CD4-positive, alpha-beta T cell treated with Interleukin-4 for 1 hour (primary cell): ENCODE measurements at regions not wholly inside any gene's neighbourhood (a gene's known extent, or its start where the extent isn't known, plus 50 kb on each side); places are given as distances from the start of the nearest gene placed in this dataset.

Experiments used
- DNase-seq, 2 donors: peaks; one replicate each; pipeline ENCODE4 v3.0.0-alpha.2; 2020 to 2022

DNA sequence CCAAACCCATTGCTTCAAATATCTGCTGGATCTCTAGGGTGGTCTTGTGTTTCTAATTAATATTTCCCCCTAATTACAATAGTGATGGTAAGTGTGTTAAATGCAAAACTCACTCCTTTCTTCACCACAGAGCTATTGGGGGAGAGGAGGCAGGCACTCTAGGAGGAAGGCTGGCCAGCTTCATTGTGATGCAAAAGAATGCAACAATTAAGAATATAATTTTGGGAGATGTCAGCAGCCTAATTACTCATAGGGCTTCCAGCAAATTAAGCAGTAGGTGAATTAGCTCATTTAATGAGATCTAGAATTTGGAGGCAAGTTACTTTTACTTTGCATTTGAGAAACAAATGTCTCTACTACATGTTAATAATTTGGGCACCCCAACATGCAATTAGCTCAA lies 560.4 kb upstream of the DAB1 start:
- no peak for DNase-seq

DNA sequence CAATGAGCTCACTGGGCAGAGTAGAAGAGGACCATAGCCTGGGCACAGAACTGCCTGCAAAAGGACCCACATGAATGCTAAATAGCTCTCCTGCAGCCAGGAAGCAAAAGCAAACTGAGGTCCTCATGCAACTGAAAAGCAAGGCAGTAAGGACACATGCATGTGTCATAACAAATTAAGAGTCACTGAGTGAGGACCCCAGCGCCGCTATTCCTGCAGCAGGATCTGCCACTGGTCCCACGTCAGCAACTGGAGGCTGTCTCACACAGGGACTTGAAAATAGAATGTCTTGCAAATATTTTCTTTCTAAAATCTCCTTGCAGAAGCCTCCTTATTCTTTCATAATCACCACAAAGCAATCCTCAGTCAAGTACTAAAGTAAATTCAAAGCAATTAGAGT lies 559.6 kb upstream of the DAB1 start:
- no peak for DNase-seq

DNA sequence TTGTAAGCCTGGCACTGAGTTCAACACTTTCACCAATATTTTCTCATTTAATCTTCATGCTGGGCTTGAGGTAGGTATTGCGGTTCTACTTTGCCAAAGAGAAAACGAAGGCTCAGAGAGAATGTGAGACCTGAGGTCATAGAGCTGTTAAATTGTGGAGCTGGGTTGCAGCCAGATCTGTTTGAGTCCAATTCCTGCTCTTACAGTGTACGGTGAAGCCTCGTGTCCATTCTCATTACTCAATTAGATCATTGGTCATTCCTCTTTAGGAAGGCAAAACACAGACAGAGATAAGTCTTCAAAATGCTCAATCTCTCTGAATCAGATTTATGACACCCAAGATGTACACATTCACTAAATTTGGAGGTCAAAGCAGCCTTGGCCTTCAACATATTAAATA lies 559.0 kb upstream of the DAB1 start:
- DNase-seq, result no peak

DNA sequence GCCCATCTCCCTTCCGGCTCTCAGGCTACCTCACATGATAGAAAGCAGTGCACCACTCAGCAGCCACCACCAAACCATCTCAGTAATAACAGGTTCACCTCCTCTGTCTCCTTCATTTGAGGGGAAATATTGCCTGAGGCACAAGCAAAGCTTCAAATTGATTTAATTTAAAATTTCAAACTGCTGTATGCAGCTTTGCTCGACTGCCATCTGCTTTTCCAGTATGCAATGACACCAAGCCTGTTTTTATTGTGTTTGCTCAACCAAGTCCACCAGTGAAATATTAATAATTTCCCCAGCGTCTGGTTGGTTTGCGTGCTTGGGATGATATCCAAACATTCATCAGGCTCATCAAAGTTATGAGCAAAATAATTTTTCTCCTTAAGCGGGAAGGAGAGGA lies 552.4 kb upstream of the DAB1 start:
- no peak for DNase-seq

DNA sequence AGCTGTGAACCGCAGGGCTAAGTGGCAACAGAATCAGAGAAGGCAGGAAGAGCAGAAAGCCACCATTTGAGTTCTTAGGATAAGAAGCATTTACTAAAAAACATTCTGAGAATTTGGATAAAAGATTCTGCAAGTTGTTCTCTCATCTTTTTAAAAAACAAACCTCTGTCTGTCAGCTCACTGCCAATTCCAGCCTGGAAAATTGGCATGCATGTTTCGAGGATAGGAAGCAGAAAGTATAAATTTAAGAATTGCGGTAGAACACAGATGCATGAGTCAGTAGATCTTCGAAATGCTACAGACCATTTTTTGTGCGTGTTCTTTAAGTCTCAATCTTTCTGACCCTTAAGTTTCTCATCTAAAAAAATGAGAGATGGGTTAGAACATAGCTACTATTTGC lies 544.5 kb upstream of the DAB1 start:
- DNase-seq, result no peak

DNA sequence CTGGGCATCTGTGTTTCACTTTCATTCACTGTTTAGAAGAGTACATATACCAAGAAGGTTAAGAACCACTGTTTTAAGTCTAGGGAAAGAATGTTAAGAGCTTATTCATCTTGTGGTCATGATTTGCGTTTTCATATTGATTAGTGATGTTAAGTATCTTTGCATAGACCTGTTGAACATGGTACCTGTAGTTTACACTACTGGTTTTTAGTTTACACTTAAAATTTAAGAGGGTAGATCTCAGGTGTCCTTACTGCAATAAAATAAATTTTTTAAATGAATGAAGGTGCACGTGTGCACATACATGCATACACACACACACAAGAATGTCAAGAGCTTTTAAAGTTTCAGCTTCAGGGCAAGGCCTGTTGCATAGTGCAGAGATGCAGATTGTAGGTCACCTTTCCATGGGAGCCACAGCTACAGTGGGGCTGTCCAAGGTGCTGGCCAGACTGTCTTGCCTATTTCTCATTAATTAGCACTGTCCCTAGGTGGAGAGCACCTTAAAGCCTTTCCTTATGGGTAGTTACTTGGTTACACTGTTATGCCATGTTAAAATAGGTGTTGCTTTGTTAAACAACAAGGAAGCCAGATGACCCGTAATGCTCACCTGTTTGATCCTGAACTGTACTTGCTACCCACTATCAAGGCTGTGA lies 543.0 kb upstream of the DAB1 start:
- DNase-seq, result no peak

DNA sequence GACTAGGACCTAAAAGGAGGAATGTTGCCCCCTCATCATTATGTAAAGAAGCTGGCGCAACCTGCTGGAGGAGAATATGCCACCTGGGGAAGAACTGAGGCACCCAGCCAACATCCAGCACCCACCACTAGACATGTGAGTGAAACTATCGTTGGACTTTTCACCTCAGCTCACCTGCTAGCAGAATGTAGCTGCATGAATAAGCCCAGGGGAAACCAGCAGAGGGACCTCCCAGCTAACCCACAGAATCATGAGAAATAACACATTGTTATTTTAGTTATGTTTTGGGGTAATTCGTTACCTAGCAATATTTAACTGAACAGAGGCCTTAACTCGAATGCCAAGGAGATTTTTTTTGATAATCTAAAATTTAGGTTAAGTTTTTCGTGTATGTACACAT lies 542.5 kb upstream of the DAB1 start:
- DNase-seq, result no peak

DNA sequence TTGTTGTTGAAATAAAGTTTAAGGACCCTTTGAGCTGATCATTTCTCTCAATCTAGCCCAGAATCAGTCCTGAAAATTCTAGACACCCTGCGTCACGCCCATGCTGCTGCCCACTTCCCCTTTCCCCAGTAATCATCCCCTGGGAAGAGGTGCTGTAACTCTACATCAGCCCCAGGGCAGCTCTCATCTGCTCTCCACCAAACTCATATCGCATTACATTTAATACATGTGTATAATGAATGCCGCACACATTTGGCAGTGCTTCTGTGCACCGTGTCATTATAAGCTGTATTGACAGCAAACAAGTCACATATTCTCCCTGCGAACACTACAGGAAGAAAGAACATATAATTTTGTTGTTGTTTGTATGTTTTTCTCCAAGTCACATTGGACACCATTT lies 539.7 kb upstream of the DAB1 start:
- DNase-seq, result no peak

DNA sequence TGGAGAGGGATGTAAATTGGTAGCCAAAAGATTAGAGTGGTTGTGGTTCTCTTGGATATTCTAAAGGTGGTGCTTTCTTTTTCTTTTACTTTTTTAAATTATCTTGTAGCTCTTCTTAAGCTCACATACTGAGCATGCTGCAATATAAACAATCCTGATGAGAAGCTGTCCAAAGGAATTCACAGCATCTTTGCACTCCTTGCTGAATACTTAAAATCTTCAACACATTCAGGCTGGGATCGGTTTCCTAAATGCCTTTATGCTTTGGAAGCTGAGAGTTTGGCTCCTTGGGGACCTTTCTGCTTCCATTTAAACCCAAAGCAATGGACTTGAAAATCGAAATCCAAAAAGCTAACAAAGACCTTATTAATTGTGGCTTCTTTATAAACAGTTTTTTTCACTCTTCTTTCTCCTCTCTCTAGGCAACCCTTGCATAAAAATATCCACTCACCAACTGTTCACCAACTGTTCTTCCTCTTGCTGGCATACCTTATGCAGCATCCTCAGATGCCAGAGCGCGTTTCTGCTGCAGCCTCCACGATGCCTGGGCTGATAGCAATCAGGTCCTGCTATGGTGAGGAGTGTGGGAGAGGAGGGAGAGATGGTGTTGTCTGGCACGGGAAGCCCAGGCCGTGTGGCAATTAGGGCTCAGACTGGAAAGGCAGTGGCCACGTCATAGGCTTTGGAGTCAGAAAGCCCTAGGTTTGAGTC lies 535.8 kb upstream of the DAB1 start:
- no peak for DNase-seq

DNA sequence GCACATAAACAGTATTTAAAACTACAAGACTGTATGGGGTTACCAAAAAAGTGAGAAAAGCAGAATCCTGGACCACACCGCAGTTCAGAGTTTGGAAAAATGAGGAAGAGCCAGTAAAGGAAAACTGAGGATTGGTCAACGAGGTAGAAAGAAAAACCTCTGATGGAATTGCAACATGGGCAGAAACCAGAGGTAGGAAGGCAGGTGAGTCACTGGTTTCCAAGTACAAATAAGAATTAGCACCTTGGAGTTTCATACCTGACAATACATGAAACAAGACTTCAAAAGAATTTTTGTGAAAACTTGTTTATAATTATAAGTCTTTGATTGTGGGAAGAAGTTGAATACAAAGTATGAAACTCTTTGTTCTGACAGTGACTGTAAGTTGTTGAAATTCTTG lies 533.7 kb upstream of the DAB1 start:
- no peak for DNase-seq

DNA sequence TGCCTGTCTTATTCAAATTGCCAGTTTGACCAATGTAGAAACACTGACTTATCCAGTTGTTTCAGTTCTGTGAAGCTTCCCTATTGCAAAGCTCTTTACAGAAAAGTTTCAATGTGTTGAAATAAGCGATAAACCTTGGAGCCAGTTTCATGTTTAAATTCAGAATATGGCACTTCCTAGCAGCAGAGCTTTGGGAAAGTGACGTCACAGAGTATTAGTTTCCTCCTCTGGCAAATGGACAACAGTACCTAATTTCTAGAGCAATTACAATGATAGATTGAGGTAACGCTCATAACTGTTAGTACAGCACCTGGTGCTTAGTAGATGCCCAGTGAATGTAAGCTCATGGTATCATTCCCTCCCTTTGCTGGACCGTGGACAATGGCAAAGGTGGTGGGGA lies 527.5 kb upstream of the DAB1 start:
- no peak for DNase-seq

DNA sequence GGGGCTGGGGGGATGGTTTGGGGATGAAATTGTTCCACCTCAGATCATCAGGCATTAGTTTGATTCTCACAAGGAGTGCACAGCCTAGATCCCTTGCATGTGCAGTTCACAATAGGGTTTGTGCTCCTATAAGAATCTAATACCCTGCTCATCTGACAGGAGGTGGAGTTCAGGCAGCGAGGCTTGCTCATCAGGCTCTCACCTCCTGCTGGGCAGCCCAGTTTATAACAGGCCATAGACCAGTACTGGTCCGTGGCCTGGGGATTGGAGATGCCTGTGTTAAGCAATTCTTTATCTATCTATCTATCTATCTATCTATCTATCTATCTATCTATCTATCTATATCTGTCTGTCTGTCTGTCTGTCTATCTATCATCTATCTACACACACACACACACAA lies 525.3 kb upstream of the DAB1 start:
- DNase-seq, result no peak

DNA sequence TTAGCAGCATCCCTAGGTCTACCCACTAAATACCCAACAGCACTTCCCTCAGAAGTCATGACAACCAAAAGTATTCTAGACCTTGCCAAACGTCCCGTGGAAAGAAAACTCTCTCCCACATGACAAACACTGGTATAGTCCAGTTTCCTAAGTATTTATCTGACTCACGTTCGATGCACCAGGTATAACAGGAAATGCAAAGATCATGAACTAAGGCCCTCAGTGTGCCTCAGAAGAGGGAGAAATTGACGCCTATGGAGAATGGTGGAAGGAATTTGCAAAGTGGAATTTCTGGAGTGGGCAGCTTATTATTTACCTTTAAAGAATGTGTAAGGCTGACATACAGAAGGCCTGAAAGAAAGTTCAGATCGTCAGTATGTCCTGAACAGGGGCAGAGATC lies 523.6 kb upstream of the DAB1 start:
- no peak for DNase-seq

DNA sequence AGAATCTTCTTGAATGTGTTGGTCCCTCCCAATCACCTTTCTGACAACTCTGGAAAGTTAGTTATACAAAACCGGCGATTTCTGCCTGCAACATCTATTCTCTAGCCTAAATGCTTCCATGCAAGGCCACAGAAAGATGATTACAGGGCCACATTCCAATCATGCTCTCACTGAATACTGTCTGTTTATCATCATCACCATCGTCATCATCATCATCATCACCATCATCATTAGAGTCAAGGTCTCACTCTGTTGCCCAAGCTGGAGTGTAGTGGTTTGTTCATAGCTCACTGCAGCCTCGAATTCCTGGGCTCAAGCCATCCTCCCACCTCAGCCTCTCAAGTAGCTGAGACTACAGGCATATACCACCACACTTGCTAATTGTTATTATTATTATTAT lies 521.2 kb upstream of the DAB1 start:
- no peak for DNase-seq

DNA sequence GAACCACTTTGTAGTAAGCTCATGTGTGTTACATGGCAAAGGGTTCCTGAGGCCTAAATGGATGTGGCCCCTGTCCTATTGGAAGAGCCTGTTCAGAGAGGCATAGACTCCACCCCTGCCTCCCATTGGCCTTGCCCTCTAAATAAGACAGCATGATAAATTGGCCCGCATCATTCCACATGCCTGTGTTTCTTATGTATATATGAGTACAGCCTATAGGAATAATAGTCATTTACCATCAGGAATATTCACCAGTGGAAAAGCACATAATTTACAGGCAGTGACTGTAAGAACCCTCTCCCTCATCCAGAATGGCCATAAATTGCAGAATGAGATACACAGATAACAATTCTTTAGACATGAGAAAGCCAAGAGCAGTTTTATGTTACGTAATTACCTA lies 519.5 kb upstream of the DAB1 start:
- DNase-seq, result no peak

DNA sequence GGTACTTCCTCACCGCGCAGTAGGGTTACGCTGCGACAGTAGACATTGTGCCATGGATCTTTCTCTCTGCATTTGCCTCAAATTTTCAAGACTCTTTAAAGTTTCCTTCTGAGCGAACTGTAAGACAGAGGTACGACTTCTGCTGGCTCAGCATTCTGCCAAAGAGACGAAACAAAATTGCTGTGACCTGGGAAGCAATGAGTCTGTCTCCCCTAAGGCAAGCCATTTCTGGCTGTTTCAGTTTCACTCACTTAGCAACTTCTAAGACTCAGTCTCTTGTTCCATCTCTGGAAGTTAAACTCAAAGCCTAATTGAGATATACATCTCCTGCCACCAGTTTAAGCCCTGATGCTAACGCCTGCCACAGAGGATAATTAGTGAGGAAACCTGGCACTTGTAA lies 510.9 kb upstream of the DAB1 start:
- DNase-seq, result no peak

DNA sequence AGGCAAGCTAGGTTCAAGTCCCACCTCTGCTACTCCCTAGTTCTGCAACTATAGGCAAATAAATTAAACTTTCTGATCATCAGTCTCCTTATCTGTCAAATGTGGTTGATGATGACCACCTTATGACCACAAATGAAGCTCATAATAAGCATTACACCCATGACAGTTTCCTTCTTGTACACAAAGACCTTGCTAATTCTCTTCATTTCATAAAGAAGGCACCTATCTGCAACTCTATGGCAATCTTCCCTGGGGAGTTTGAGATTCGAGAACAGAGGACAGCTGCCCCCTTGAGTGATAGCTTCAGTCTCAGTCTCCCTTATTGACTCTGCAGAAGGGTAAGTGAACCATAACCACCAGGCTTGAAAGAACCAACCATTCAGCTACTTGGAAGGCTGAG lies 503.1 kb upstream of the DAB1 start:
- no peak for DNase-seq

DNA sequence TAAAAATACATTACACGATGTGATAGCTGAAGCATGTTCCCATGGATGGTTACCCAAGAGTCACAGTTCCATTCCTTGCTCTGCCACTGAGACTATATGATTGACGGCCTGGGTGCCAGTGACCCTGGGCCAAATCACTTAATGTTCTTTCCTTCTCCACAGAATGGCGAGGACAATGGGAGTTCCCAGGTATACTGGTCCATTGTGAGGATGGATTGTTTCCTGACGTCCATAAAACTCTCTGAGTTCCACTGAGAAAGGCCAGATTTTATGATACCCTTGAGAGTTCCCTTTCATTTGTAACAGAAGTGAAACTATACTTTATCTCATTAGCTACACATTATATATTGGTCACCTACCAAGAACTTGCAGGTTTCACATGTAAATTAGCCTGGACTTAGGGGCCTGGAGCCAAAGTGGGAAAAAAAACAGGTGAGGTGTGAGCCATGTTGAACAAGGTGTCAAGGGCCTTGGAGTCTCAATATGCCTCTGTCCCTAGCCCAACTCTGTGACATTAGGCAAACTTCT lies 502.2 kb upstream of the DAB1 start:
- DNase-seq, result no peak

DNA sequence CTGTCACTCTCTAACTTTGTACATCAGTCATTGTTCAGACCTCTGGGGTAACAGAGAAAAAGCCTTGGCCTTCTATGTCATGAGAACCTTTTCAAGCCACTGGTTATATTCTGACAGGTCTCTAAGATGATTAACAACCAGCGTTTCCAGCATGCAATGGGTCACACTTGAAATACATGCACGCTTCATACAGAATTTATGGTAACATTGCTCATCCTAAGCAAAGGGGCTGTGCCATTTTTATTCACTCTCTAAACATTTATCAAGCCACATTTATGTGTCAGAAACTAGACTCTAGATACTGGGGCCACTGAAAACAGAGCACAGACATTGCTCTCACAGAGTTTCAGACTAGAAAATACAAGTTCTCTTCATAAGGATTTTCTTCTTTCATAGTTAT lies 501.4 kb upstream of the DAB1 start:
- no peak for DNase-seq

DNA sequence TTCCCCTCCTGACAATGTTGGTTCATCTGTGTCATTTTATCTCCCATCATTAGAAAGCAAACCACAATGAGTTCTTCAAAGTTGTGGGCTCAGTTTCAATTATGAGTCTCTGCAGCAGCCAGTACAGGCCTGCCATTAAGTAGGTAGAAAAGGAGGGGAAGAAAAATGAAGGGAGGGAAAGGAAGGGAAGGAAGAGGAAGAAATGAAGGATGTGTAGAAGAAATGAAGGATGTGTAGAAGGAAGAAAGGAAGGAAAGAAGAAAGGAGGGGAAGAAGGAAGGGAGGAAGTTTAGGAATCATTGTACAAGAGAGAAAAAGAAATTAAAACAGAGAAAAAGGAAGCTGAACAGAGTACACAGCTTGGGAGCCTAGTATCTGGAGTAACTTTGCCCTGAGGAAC lies 498.3 kb upstream of the DAB1 start:
- DNase-seq, result no peak

DNA sequence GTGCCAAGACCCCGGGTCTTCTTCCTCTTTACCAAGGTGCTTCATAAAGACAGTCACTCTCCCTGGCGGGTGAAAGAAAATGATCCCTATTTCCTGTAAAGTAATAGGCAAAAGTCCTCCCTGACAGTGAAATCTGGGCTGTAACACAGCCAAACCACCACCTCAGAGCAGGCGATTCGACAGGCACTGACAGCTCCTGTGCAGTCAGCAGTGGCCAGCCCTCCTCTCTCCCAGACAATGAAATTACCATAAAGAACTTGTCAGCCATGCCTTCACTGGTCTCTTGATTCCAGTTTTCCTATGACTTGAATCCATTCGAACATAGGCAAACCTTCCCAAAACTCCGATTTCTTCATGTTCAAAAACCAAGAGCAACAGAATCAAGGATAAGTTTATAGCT lies 492.2 kb upstream of the DAB1 start:
- DNase-seq, result no peak

DNA sequence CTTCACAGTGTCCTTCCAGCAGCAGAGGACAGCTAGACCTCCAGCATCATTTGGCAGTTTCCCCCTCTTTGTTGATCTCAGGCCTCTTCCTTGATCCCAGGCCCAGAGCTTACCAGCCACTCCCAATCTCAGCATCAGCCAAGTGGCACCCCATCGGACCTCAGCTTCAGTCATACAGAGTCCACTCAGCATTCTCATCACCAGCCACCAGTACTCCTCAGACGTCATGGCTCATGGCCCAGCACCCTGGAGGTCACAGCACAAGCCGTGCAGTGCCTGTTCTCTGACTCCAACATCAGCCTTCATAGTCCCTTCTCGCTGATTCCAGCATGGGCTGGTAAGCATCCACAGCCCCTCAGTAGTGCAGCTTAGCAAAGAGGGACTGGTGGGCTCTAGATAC lies 487.6 kb upstream of the DAB1 start:
- no peak for DNase-seq

DNA sequence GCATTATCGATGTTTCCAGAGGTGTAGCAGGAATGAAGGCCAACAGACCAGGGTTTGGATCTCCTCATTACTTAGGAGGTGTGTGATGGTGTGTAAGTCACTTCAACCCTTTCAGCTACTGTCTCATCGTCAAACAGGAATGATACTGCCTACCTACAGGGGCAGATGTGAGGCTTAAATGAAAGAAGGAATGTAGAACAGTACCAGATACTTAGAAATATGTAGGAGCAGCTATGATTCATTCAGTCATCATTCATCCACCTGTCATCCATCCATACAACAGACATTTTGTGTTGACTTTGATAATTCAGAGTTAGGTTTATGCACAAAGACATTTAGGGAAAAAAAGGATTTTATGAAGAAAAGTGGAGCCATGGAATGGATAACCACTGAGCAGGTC lies 486.9 kb upstream of the DAB1 start:
- DNase-seq, result no peak

DNA sequence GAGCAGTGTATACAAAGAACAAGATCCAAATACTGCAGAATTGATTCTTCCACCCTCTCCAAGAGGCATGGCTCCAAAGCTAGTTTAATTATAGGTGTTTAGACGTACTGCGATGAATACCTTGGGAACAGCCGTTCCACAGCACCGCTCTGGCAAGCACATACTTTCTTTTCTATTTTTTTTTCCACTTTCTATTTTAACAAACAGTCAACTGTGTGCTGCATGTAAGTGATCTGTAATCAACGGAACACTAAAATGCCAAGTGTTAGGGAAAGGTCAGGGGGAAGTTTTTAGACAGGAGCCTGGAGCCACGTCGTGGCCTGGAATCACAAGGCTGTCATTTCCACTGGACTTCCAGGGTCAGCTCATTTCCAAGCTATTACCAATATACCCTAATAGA lies 486.4 kb upstream of the DAB1 start:
- no peak for DNase-seq
